Transverse colon (tissue), 4 donors: ENCODE measurements at regions not wholly inside any gene's neighbourhood (a gene's known extent, or its start where the extent isn't known, plus 50 kb on each side); places are given as distances from the start of the nearest gene placed in this dataset.

Experiments
- CTCF ChIP-seq, 5 experiments: fragments of 200-600 bp in 3 of 5; fragments of 450-650 bp in 2 of 5; sonication (generic) in 3 of 5; IDR thresholded peaks; 1 replicate in 2 of 5; 2 replicates in 3 of 5; pipeline ENCODE4 v1.5.1; 2016 to 2017; ENCODE audit warnings: antibody characterized with exemption in 5 of 5, inconsistent platforms in 3 of 5, mild to moderate bottlenecking in 2 of 5, moderate library complexity in 1 of 5
- EP300 ChIP-seq: sonication (generic); formaldehyde crosslinking; IDR thresholded peaks from one replicate; pipeline ENCODE4 v1.6.1; 2017; ENCODE audit warnings: antibody characterized with exemption, low read depth
- POLR2A ChIP-seq: fragments of 450-650 bp; IDR thresholded peaks from one replicate; pipeline ENCODE4 v1.6.1; 2016; ENCODE audit warnings: antibody characterized with exemption, mild to moderate bottlenecking, moderate library complexity
- POLR2AphosphoS5 ChIP-seq, 3 donors: sonication (generic); formaldehyde crosslinking; IDR thresholded peaks; one replicate each; pipeline ENCODE4 v1.6.1; 2016; ENCODE audit warnings: antibody characterized with exemption in 3 of 3

- no peak for TF ChIP-seq POLR2AphosphoS5 (IDR thresholded peaks at IDR 0.05)
- no peak for TF ChIP-seq CTCF (IDR thresholded peaks at IDR 0.05)
- TF ChIP-seq POLR2A: no peak
- no peak for TF ChIP-seq EP300
These were observed 303.6 kb downstream of the PTPRC start for GRCh38 chr1:198942466-198942865.
